ENCODE measurements at regions not wholly inside any gene's neighbourhood (a gene's known extent, or its start where the extent isn't known, plus 50 kb on each side); places are given as distances from the start of the nearest gene placed in this dataset.

DNA sequence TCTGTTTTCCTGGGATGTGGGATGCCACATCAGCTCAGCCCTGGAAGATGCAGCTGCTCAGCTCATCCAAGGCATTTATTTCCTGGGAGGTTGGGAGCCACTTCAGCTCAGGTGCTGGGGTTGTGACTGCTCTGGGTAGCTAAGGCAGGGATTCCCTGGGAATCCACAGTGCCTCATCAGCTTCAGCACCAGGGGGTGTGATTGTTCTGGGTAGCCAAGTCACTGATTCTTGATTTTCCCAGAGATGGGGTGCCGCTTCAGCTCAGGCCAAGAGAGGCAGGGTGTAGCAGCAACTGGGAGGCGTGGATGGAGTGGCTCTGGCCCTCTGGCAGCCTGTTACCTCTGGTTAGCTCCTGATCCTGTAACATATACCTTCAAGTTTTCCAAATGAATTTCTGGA lies 81.3 kb upstream of the PRMT8 start:
- TF ChIP-seq, protein P1, sequence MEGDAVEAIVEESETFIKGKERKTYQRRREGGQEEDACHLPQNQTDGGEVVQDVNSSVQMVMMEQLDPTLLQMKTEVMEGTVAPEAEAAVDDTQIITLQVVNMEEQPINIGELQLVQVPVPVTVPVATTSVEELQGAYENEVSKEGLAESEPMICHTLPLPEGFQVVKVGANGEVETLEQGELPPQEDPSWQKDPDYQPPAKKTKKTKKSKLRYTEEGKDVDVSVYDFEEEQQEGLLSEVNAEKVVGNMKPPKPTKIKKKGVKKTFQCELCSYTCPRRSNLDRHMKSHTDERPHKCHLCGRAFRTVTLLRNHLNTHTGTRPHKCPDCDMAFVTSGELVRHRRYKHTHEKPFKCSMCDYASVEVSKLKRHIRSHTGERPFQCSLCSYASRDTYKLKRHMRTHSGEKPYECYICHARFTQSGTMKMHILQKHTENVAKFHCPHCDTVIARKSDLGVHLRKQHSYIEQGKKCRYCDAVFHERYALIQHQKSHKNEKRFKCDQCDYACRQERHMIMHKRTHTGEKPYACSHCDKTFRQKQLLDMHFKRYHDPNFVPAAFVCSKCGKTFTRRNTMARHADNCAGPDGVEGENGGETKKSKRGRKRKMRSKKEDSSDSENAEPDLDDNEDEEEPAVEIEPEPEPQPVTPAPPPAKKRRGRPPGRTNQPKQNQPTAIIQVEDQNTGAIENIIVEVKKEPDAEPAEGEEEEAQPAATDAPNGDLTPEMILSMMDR (IDR thresholded peaks at IDR 0.05): no peak
- TF ChIP-seq ZFX (IDR thresholded peaks at IDR 0.05; ENCODE audit: borderline replicate concordance): no peak
- no peak overlapping the region for H3K27ac ChIP-seq

DNA sequence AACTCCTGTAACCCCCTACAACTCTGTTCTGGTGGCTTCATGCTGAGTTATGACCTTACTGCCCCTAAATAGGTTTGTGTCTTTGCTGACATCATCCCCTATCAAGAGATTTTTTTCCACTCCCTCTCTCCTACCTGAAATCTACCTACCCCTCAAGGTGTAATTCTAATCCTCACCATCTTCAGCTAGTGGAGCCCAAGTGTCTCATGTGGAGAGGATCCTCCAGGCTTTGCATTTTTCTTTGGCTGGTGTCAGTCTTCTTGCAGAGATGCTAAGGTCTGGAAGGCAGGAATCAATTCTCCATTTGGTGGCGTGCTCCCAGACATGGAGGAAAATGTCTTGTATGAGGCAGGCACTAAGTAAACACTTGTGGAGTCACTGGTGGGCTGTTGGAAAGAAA lies 74.8 kb upstream of the PRMT8 start:
- no peak for TF ChIP-seq ZFX (IDR thresholded peaks at IDR 0.05; ENCODE audit: borderline replicate concordance)
- TF ChIP-seq, protein P1 (IDR thresholded peaks at IDR 0.05): no peak
- no peak overlapping the region for H3K27ac ChIP-seq

DNA sequence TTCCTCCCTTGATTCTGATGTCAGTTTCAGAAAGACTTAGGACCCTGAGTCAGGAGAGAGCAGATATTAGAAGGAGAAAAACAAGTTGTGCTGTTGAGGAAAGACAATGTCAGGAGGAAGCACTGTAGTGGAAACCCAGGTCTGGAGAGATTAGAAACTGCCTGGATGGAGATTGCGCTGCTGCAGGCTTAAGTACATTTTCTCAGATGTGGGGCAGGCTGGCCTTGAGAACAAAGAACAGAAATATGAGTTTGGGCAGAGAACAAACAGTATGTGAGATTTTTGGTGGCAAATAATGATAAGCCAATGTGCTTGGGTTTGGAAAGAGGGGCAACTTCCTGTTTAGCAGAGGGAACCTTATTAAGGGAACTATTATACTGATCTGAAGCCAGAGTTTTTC lies 74.3 kb upstream of the PRMT8 start:
- no peak overlapping the region for H3K27ac ChIP-seq
- TF ChIP-seq ZFX (IDR thresholded peaks at IDR 0.05; ENCODE audit: borderline replicate concordance): no peak
- TF ChIP-seq, protein P1 (IDR thresholded peaks at IDR 0.05): no peak

DNA sequence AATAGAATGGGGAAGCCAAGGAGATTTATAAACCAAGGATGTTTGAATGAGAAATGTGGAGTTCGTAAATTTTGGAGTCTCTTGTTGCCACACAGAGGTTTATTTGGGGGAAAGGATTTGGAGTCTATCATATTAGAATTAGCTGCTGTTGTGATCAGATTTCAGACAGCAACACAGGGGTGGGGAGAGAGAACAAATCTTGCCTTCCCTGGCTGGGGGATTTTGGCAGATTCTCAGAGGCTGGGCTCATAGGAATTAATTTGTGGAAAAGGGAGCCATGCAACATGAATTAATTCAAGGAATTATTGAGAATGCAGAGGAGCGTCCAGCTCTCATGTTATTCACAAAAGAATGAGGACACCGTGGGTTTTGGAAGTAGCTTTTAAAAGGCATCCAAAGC lies 73.9 kb upstream of the PRMT8 start:
- H3K27ac ChIP-seq: no peak overlapping the region
- TF ChIP-seq, protein P1 (IDR thresholded peaks at IDR 0.05): no peak
- no peak for TF ChIP-seq ZFX (IDR thresholded peaks at IDR 0.05; ENCODE audit: borderline replicate concordance)

DNA sequence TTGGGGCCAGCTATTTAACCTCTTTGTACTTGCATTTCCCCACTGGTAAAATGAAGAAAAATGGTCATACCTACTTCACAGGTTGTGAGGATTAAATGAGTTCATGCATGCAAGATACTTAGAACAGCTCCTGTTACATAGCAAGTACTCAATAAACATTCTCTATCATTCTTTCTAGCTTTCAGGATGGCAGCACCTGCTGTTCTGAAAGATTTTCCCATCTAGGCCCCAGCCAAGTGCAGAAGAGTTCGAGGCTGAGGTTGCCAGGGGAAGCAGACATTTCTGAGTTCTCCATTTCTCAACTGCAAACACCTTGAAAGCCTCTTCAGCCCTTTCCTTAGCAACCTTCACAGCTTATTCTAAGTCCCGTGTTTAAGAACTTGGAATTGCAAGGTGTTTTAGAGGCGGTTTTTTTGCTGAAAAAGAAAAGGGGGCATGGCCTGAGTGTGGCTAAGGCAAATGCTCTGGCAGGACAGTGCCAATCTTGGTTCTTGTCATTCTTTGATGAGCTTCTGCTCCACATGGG lies 73.0 kb upstream of the PRMT8 start:
- TF ChIP-seq ZFX (IDR thresholded peaks at IDR 0.05; ENCODE audit: borderline replicate concordance): no peak
- TF ChIP-seq, protein P1 (IDR thresholded peaks at IDR 0.05): no peak

DNA sequence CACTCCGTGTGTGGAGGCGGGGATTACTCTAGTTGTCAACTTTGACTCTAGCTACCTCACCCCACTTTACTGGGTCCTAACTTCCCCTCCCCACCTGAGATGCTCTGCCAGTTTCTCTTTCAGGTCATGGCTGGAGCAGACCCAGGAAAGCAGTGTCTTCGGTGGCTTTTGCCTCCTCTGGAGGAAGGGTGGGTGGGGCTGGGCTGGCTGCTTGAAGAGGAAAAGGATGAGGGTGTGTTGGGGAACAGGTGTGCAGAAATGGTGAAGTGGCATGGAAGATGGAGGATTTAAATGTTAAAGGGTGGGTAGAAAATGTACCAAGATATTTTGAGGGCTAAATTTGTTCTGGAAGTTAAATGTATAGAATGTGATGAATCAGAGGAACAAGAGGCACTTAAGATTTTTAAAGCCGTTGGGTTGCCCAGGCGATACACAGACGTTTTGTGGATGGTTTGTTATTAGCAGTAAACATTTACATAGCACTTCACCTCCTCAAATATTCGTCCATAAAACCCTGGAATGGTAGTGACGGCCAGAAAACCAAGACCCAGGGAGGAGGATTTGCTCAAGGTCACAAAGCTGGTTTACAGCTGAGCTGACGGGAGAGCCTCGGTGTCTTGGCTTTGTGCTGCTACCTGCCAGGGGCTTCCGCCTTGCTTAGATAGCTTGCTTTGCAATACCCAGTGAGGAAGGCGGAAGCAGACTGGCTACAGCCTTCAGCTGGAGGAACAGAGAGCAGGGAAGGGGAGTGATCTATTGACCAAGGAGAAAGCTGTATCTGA lies 72.2 kb upstream of the PRMT8 start:
- no peak for TF ChIP-seq ZFX (IDR thresholded peaks at IDR 0.05; ENCODE audit: borderline replicate concordance)
- TF ChIP-seq, protein P1 (IDR thresholded peaks at IDR 0.05): no peak
- H3K27ac ChIP-seq: no peak overlapping the region

More for the DNA sequence above, 73.0 kb upstream of the PRMT8 start:
- no peak overlapping the region for H3K27ac ChIP-seq

DNA sequence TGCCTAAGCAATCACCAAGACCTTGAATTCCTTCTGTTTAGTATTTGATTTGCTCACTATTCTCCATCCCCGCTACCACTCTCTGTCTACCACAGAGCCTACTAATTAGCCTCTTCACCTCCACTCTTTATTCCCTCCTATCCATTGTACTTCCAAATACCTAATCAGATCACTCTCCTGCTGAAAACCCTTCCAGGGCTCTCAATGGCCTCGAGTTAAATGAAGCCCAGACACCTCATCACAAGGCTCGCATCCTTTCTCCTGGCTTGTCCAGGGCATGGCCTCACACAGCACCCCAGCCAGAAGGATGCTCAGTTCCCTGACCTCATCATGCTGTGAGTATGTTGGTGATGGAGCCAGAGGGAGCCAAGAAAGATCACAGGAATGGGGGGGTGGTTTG lies 71.4 kb upstream of the PRMT8 start:
- TF ChIP-seq, protein P1 (IDR thresholded peaks at IDR 0.05): no peak
- TF ChIP-seq ZFX (IDR thresholded peaks at IDR 0.05; ENCODE audit: borderline replicate concordance): no peak
- H3K27ac ChIP-seq: no peak overlapping the region

Measured in 22Rv1 (cell line).